ENCODE measurements at regions not wholly inside any gene's neighbourhood (a gene's known extent, or its start where the extent isn't known, plus 50 kb on each side); places are given as distances from the start of the nearest gene placed in this dataset.

DNA sequence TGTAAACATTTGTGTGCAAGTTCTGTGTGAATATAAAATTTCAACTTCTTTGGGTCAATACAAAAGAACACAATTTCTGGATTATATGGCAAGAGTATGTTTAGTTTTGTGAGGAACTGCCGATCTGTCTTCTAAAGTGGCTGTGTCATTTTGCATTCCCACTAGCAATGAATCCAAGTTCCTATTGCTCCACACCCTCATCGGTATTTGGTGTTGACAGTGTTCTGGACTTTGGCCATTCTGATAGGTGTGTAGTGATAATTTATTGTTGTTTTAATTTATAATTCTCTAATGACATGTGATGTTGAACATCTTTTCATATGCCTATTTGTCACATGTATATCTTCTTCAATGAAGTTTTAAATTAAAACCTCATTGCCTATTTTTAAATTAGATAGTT, 58.2 kb upstream of the TMC3 start:
- no peak for TF ChIP-seq POLR2AphosphoS5 (IDR thresholded peaks at IDR 0.05; ENCODE audit: low read depth, low read length)
- TF ChIP-seq POLR2A (IDR thresholded peaks at IDR 0.05; ENCODE audit: low read depth, low read length), result no peak
- no peak for TF ChIP-seq TAF1 (IDR thresholded peaks at IDR 0.05; ENCODE audit: borderline replicate concordance, low read depth, low read length)
